Activated naive CD8-positive, alpha-beta T cell treated with anti-CD3 and anti-CD28 coated beads for 36 hours (primary cell): ENCODE measurements at regions not wholly inside any gene's neighbourhood (a gene's known extent, or its start where the extent isn't known, plus 50 kb on each side); places are given as distances from the start of the nearest gene placed in this dataset.

Experiments
- DNase-seq: peaks from one replicate; pipeline ENCODE4 v3.0.0; 2021
- H3K27ac Mint-ChIP-seq: one replicate; pipeline ENCODE4 v1.8.0; 2022; ENCODE audit warnings: mild to moderate bottlenecking, moderate library complexity, mixed read lengths
- H3K27me3 Mint-ChIP-seq: one replicate; pipeline ENCODE4 v1.8.0; 2022; ENCODE audit warnings: mild to moderate bottlenecking, mixed read lengths
- H3K36me3 Mint-ChIP-seq: one replicate; pipeline ENCODE4 v1.8.0; 2021; ENCODE audit warnings: mild to moderate bottlenecking, mixed read lengths
- H3K4me1 Mint-ChIP-seq: one replicate; pipeline ENCODE4 v1.8.0; 2021; ENCODE audit warnings: mixed read lengths
- H3K4me3 Mint-ChIP-seq: one replicate; pipeline ENCODE4 v1.8.0; 2022; ENCODE audit warnings: mild to moderate bottlenecking, moderate library complexity, mixed read lengths
- H3K9me3 Mint-ChIP-seq: one replicate; pipeline ENCODE4 v1.8.0; 2022; ENCODE audit warnings: mixed read lengths

DNA sequence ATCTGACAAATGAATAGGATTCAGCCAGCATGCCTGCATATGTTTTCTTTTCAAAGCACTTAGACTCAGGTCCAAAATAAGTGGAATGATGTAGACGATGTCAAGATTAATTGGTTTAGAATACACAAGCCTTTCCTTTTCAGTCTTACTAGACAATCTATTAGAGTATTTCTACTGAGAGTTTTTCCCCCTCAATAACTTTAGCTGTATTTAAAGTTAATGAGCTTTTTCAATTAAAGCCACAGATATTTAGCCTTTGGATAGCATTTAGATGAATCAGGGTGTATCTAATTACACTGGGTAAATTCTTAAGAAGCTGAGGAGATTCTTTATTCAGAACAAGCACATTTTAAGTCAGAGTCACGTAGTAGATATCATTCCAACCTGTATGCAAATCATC lies 198.7 kb upstream of the MPDZ start:
- H3K4me3 Mint-ChIP-seq = no peak overlapping the region
- H3K36me3 Mint-ChIP-seq = no peaks in the 10 kb centered on the region
- H3K9me3 Mint-ChIP-seq = peaks cover 11% of the 10 kb centered on the region
- H3K4me1 Mint-ChIP-seq = no peaks in the 10 kb centered on the region
- no peaks in the 10 kb centered on the region for H3K27me3 Mint-ChIP-seq
- no peak overlapping the region for H3K27ac Mint-ChIP-seq
- DNase-seq = no peak

DNA sequence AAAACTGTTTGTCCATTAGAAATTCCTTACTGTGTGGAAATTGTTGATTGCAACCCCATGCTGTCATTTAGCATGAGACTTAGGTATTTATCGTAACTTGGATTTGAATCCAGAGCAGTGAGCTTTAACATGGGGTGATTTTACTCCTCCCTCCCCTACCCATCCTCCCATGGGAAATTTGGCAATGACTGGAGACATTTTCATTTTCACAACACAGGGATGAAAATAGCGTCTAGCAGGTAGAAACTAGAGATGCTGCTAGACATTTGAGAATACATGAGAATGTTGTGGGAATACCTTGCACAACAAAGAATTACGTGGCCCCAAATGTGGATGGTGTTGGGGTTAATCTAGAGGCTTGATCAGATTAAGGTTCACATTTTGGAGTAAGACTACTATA lies 191.3 kb upstream of the MPDZ start:
- Mint-ChIP-seq H3K27me3 (no peaks in the 10 kb centered on the region), H3K27ac (no peak overlapping the region), H3K36me3 (no peaks in the 10 kb centered on the region), H3K4me3 (no peak overlapping the region), H3K4me1 (no peaks in the 10 kb centered on the region), H3K9me3 (peaks cover 5% of the 10 kb centered on the region)
- no peak for DNase-seq

- Mint-ChIP-seq H3K4me1 (no peaks in the 10 kb centered on the region), H3K27ac (no peak overlapping the region), H3K9me3 (peaks cover 5% of the 10 kb centered on the region), H3K36me3 (no peaks in the 10 kb centered on the region), H3K27me3 (no peaks in the 10 kb centered on the region), H3K4me3 (no peak overlapping the region)
- no peak for DNase-seq
Measured at GRCh38 chr9:13467157-13467556, 187.7 kb upstream of the MPDZ start.

- Mint-ChIP-seq H3K27me3 (no peaks in the 10 kb centered on the region), H3K36me3 (no peaks in the 10 kb centered on the region), H3K4me1 (no peaks in the 10 kb centered on the region), H3K4me3 (no peak overlapping the region), H3K9me3 (peaks cover under 1% of the 10 kb centered on the region), H3K27ac (no peak overlapping the region)
- no peak for DNase-seq
Measured at GRCh38 chr9:13461414-13461991, 182.0 kb upstream of the MPDZ start.

GRCh38 chr9:13459071-13459470 lies 179.6 kb upstream of the MPDZ start:
- H3K27ac Mint-ChIP-seq = no peak overlapping the region
- no peak overlapping the region for H3K4me3 Mint-ChIP-seq
- H3K36me3 Mint-ChIP-seq = no peaks in the 10 kb centered on the region
- no peaks in the 10 kb centered on the region for H3K9me3 Mint-ChIP-seq
- no peak for DNase-seq
- H3K4me1 Mint-ChIP-seq = no peaks in the 10 kb centered on the region
- no peaks in the 10 kb centered on the region for H3K27me3 Mint-ChIP-seq

- H3K27ac Mint-ChIP-seq = no peak overlapping the region
- no peaks in the 10 kb centered on the region for H3K27me3 Mint-ChIP-seq
- no peaks in the 10 kb centered on the region for H3K36me3 Mint-ChIP-seq
- DNase-seq = no peak
- no peak overlapping the region for H3K4me3 Mint-ChIP-seq
- H3K9me3 Mint-ChIP-seq = no peaks in the 10 kb centered on the region
- no peaks in the 10 kb centered on the region for H3K4me1 Mint-ChIP-seq
Measured at GRCh38 chr9:13457795-13458194, 178.3 kb upstream of the MPDZ start.

GRCh38 chr9:13450723-13451122 lies 171.2 kb upstream of the MPDZ start:
- H3K27me3 Mint-ChIP-seq = no peaks in the 10 kb centered on the region
- no peaks in the 10 kb centered on the region for H3K9me3 Mint-ChIP-seq
- no peak overlapping the region for H3K4me3 Mint-ChIP-seq
- H3K27ac Mint-ChIP-seq = no peak overlapping the region
- DNase-seq = no peak
- H3K4me1 Mint-ChIP-seq = no peaks in the 10 kb centered on the region
- no peaks in the 10 kb centered on the region for H3K36me3 Mint-ChIP-seq

GRCh38 chr9:13448482-13448881 lies 169.0 kb upstream of the MPDZ start:
- Mint-ChIP-seq H3K27me3 (no peaks in the 10 kb centered on the region), H3K4me1 (no peaks in the 10 kb centered on the region), H3K9me3 (peaks cover 2% of the 10 kb centered on the region), H3K36me3 (no peaks in the 10 kb centered on the region), H3K4me3 (no peak overlapping the region), H3K27ac (no peak overlapping the region)
- DNase-seq = no peak

DNA sequence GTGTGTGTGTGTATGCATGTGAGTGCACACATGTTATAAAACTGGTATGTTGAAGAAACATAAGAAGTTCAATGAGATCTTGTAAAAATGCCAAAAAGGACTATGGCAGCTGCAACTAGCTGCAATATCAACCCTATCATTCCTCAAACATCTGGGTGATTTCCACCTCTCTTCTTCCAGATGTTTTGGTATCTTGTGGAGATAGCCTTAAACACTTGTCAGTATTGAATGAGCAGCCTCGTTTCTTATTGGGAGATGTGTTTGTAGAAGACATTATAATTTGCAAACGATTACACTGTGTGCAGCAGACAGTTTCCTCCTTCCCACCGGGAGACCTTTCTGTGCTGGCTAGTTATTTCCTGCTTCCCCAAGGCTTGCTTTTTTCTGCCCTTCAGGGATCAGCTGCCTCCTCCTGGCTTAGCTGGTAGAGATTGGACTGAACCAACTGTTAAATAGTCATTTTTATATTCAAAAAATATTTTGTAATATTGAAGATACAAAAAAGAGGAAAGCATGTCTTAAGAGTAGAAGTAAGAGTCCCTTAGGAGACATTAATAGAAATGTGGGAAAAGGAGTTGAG lies 168.4 kb upstream of the MPDZ start:
- Mint-ChIP-seq H3K4me3 (no peak overlapping the region), H3K36me3 (no peaks in the 10 kb centered on the region), H3K27me3 (no peaks in the 10 kb centered on the region), H3K4me1 (no peaks in the 10 kb centered on the region), H3K9me3 (peaks cover 2% of the 10 kb centered on the region), H3K27ac (no peak overlapping the region)
- DNase-seq = no peak

DNA sequence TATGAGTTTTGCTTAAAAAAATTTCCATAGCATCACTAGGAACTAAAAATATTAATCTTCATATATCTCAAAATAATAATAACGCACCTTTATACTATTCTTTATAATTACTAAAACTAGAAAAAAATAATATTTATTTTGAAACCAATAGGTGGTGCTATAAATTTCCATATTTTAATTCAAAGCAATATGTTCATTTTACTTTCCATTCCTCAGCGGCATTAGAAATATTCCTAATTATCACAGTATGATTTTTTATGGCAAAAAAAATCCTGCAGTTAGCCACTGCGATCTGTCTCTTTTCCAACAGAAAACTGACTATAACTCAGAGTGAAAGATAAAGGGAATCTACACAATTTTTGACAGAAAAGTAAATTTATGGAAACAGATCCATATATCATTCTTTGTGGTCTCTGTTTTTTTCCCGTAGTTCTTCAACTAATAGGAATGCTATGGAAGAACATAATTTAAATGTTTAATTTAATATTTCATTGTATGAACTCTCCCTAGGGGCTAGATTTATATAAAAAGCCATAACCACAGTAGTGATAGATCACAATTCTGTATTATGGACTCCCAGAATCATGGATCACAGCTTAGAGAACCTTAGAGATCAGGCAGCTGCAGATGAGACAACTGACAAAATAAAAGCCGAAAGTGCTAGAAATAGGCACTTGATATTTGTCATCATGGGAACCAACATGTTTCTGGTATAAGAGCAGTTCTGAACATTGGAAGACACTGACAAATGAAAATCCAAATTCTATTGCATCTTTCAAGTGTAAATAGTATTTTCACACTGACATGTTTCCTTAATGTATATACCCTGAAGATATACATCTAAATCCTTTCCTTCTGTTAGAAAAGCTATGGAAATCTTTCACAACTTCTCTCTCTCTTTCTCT lies 167.7 kb upstream of the MPDZ start:
- no peak overlapping the region for H3K27ac Mint-ChIP-seq
- H3K9me3 Mint-ChIP-seq = peaks cover 2% of the 10 kb centered on the region
- DNase-seq = no peak
- no peaks in the 10 kb centered on the region for H3K36me3 Mint-ChIP-seq
- H3K4me1 Mint-ChIP-seq = no peaks in the 10 kb centered on the region
- no peak overlapping the region for H3K4me3 Mint-ChIP-seq
- H3K27me3 Mint-ChIP-seq = no peaks in the 10 kb centered on the region

- H3K27me3 Mint-ChIP-seq = no peaks in the 10 kb centered on the region
- no peak overlapping the region for H3K27ac Mint-ChIP-seq
- H3K4me3 Mint-ChIP-seq = no peak overlapping the region
- no peak for DNase-seq
- no peaks in the 10 kb centered on the region for H3K36me3 Mint-ChIP-seq
- no peaks in the 10 kb centered on the region for H3K4me1 Mint-ChIP-seq
- peaks cover 2% of the 10 kb centered on the region for H3K9me3 Mint-ChIP-seq
Measured at GRCh38 chr9:13446286-13446937, 166.9 kb upstream of the MPDZ start.

DNA sequence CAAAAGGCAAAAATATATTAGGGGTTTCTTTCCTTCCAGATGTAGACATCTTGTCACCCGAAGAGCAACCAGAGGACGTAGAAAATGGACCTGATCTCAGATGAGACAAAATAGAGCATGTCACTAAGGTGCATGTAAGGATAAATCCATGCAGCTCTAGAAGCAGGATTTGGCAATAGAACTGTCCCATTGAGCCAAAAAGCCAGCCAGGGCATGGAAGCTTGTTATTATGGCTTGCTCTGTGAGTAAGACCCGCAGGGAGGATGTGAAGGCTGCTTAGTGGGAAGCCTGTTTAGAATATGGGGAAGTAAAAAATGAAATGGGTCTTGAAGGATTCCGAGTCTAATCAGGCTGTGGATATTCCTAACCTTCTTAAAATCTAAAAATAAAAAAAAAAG lies 165.6 kb upstream of the MPDZ start:
- H3K4me3 Mint-ChIP-seq = no peak overlapping the region
- H3K36me3 Mint-ChIP-seq = no peaks in the 10 kb centered on the region
- no peaks in the 10 kb centered on the region for H3K4me1 Mint-ChIP-seq
- no peak for DNase-seq
- H3K27ac Mint-ChIP-seq = no peak overlapping the region
- no peaks in the 10 kb centered on the region for H3K27me3 Mint-ChIP-seq
- peaks cover 2% of the 10 kb centered on the region for H3K9me3 Mint-ChIP-seq

DNA sequence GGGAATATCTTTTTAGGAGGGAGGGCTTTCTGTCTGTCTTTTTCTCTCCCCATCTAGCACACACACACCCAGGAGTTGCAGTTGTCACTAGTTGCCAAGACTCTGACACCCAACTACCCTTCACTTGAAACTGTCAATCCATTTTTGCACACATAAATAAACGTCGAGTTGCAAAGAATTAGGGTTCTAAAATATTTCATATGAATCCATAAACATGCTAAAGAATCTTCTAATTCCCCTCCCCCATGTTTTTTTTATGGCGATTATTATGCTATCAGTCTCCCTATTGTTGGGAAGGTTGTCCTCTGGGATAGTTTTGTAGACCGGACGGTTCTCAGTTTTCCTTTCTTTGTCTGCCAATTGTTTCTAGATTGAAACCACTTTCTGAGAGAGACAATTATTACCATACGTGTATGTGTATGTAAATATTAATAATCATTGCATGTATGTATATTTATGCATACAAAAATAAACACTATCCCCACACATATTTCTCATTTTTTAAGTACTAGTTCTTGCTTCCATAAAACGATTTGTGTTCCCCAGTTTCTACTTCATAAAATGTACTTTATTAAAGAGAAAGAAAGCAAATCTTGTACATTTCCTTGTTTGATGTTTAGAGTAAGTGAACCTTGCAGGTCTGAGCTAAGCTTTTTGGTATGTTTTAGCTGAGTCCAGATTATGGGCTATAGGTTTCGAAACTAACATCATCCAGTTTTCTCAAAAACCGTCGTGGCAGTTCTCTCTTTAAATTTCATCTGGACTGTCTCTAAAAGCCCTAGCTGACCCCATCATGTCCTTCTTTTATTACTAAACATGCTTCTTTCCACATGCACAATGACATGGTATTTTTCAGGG lies 165.0 kb upstream of the MPDZ start:
- Mint-ChIP-seq H3K4me3 (no peak overlapping the region), H3K9me3 (peaks cover 2% of the 10 kb centered on the region), H3K4me1 (no peaks in the 10 kb centered on the region), H3K27ac (no peak overlapping the region), H3K27me3 (no peaks in the 10 kb centered on the region), H3K36me3 (no peaks in the 10 kb centered on the region)
- DNase-seq = no peak

- Mint-ChIP-seq H3K27me3 (no peaks in the 10 kb centered on the region), H3K4me1 (no peaks in the 10 kb centered on the region), H3K27ac (no peak overlapping the region), H3K9me3 (peaks cover 2% of the 10 kb centered on the region), H3K4me3 (no peak overlapping the region), H3K36me3 (no peaks in the 10 kb centered on the region)
- no peak for DNase-seq
Measured at GRCh38 chr9:13443346-13444244, 164.1 kb upstream of the MPDZ start.
